ENCODE measurements at regions not wholly inside any gene's neighbourhood (a gene's known extent, or its start where the extent isn't known, plus 50 kb on each side); places are given as distances from the start of the nearest gene placed in this dataset.

GRCh38 chr17:69870091-69870530 lies 204.9 kb upstream of the KCNJ16 start:
- intact Hi-C loops (cut with DNase I) = no loop called here
- no peak for DNase-seq (ENCODE audit: low spot score)
- no peak for ATAC-seq

- ATAC-seq (no peak), DNase-seq (ENCODE audit: low spot score) (no peak)
- intact Hi-C loops (cut with DNase I) = no loop called here
Measured at GRCh38 chr17:69870751-69871199, 204.2 kb upstream of the KCNJ16 start.

- DNase-seq (ENCODE audit: low spot score) (no peak), ATAC-seq (no peak)
- intact Hi-C loops (cut with DNase I) = no loop called here
Measured at GRCh38 chr17:69871318-69871717, 203.7 kb upstream of the KCNJ16 start.

- ATAC-seq (no peak), DNase-seq (ENCODE audit: low spot score) (no peak)
- intact Hi-C loops (cut with DNase I) = no loop called here
Measured at GRCh38 chr17:69872675-69873262, 202.3 kb upstream of the KCNJ16 start.

GRCh38 chr17:69874175-69874670 lies 200.8 kb upstream of the KCNJ16 start:
- intact Hi-C loops (cut with DNase I) = no loop called here
- no peak for ATAC-seq
- DNase-seq (ENCODE audit: low spot score) = no peak

- DNase-seq (ENCODE audit: low spot score) = no peak
- intact Hi-C loops (cut with DNase I) = no loop called here
- no peak for ATAC-seq
Measured at GRCh38 chr17:69876757-69877156, 198.3 kb upstream of the KCNJ16 start.

- DNase-seq (ENCODE audit: low spot score) = no peak
Measured at GRCh38 chr17:69878661-69879060, 196.4 kb upstream of the KCNJ16 start.

GRCh38 chr17:69879576-69879975 lies 195.4 kb upstream of the KCNJ16 start:
- intact Hi-C loops (cut with DNase I) = no loop called here
- no peak for ATAC-seq

More at GRCh38 chr17:69878661-69879060, 196.4 kb upstream of the KCNJ16 start:
- intact Hi-C loops (cut with DNase I) = no loop called here
- ATAC-seq = no peak

GRCh38 chr17:69880591-69881112 lies 194.4 kb upstream of the KCNJ16 start:
- DNase-seq (ENCODE audit: low spot score) = no peak
- ATAC-seq = no peak
- intact Hi-C loops (cut with DNase I) = no loop called here

More at GRCh38 chr17:69879576-69879975, 195.4 kb upstream of the KCNJ16 start:
- no peak for DNase-seq (ENCODE audit: low spot score)

- ATAC-seq = no peak
- no peak for DNase-seq (ENCODE audit: low spot score)
- intact Hi-C loops (cut with DNase I) = no loop called here
Measured at GRCh38 chr17:69882281-69882680, 192.7 kb upstream of the KCNJ16 start.

GRCh38 chr17:69883120-69883519 lies 191.9 kb upstream of the KCNJ16 start:
- intact Hi-C loops (cut with DNase I) = no loop called here
- DNase-seq (ENCODE audit: low spot score) = no peak
- peak; percentile 41 for ATAC-seq

GRCh38 chr17:69884356-69884755 lies 190.7 kb upstream of the KCNJ16 start:
- intact Hi-C loops (cut with DNase I) = no loop called here
- no peak for DNase-seq (ENCODE audit: low spot score)
- ATAC-seq = peak; percentile 80

GRCh38 chr17:69884846-69885245 lies 190.2 kb upstream of the KCNJ16 start:
- ATAC-seq (peak; percentile 27), DNase-seq (ENCODE audit: low spot score) (no peak)
- intact Hi-C loops (cut with DNase I) = no loop called here

- no peak for ATAC-seq
- intact Hi-C loops (cut with DNase I) = no loop called here
- no peak for DNase-seq (ENCODE audit: low spot score)
Measured at GRCh38 chr17:69898601-69899000, 176.4 kb upstream of the KCNJ16 start.

GRCh38 chr17:69900101-69900500 lies 174.9 kb upstream of the KCNJ16 start:
- intact Hi-C loops (cut with DNase I) = loop anchor here (2.0 kb wide), 1 partner anchor 49 kb away; no protein-coding TSS in a partner anchor
- DNase-seq (ENCODE audit: low spot score) = no peak
- ATAC-seq = no peak

GRCh38 chr17:69900829-69901228 lies 174.2 kb upstream of the KCNJ16 start:
- intact Hi-C loops (cut with DNase I) = loop anchor here (2.0 kb wide), 1 partner anchor 48 kb away; no protein-coding TSS in a partner anchor
- DNase-seq (ENCODE audit: low spot score) (no peak), ATAC-seq (no peak)

- intact Hi-C loops (cut with DNase I) = no loop called here
- DNase-seq (ENCODE audit: low spot score) (no peak), ATAC-seq (no peak)
Measured at GRCh38 chr17:69906306-69906705, 168.7 kb upstream of the KCNJ16 start.

GRCh38 chr17:69907132-69907847 lies 167.7 kb upstream of the KCNJ16 start:
- intact Hi-C loops (cut with DNase I) = no loop called here
- no peak for DNase-seq (ENCODE audit: low spot score)
- ATAC-seq = peak; percentile 75

GRCh38 chr17:69908626-69909368 lies 166.2 kb upstream of the KCNJ16 start:
- no peak for DNase-seq (ENCODE audit: low spot score)
- ATAC-seq = peak; percentile 22
- intact Hi-C loops (cut with DNase I) = no loop called here

All from sciatic nerve (tissue), 2 donors.